ENCODE measurements at regions not wholly inside any gene's neighbourhood (a gene's known extent, or its start where the extent isn't known, plus 50 kb on each side); places are given as distances from the start of the nearest gene placed in this dataset.

DNA sequence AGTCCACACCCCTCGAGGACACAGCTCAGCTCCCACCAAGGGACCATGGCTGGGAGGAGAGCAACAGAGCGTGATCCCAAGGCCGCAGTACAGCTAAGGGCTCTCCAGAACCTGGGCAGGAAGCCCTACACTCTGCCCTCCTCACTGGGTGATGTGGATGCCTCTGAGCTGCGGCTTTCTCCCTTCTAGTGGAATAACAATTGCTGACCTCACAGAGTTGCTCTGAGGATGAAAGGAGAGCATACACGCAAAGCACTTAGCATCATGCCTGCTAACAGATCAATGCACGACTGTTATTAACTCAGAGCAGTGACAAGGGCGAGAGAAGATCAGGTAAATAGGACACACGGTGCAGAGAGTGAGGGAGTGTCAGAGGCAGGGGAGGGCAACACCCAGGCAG is 74.2 kb downstream of the ZFP36L2 start:
- TF ChIP-seq, protein P1, sequence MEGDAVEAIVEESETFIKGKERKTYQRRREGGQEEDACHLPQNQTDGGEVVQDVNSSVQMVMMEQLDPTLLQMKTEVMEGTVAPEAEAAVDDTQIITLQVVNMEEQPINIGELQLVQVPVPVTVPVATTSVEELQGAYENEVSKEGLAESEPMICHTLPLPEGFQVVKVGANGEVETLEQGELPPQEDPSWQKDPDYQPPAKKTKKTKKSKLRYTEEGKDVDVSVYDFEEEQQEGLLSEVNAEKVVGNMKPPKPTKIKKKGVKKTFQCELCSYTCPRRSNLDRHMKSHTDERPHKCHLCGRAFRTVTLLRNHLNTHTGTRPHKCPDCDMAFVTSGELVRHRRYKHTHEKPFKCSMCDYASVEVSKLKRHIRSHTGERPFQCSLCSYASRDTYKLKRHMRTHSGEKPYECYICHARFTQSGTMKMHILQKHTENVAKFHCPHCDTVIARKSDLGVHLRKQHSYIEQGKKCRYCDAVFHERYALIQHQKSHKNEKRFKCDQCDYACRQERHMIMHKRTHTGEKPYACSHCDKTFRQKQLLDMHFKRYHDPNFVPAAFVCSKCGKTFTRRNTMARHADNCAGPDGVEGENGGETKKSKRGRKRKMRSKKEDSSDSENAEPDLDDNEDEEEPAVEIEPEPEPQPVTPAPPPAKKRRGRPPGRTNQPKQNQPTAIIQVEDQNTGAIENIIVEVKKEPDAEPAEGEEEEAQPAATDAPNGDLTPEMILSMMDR (IDR thresholded peaks at IDR 0.05; ENCODE audit: extremely low read depth in 1 of 2, insufficient read depth in 1 of 2, low read depth in 1 of 2, low read length in 2 of 2), result no peak
- TF ChIP-seq POLR2A (IDR thresholded peaks at IDR 0.05; ENCODE audit: low read depth, low read length), result no peak
- TF ChIP-seq MAX (IDR thresholded peaks at IDR 0.05; ENCODE audit: insufficient read depth, insufficient read length), result no peak
- no peak for TF ChIP-seq POLR2AphosphoS5 (IDR thresholded peaks at IDR 0.05; ENCODE audit: insufficient read depth, low read depth, low read length)
- no peak for TF ChIP-seq EZH2 (IDR thresholded peaks at IDR 0.05; ENCODE audit: borderline replicate concordance, low read depth, low read length, severe bottlenecking)
- no peak for TF ChIP-seq FOS (IDR thresholded peaks at IDR 0.05; ENCODE audit: borderline replicate concordance, insufficient read depth, low read length)
- no peak for TF ChIP-seq MYC (IDR thresholded peaks at IDR 0.05; ENCODE audit: low read depth, low read length)
- TF ChIP-seq JUN (IDR thresholded peaks at IDR 0.05; ENCODE audit: borderline replicate concordance, insufficient read depth, insufficient read length, low read depth), result no peak
- TF ChIP-seq GATA2 (IDR thresholded peaks at IDR 0.05; ENCODE audit: insufficient read depth, insufficient read length, low read depth, low read length), result no peak

Data from endothelial cell of umbilical vein (primary cell).